PC-3 (cell line): ENCODE measurements at regions not wholly inside any gene's neighbourhood (a gene's known extent, or its start where the extent isn't known, plus 50 kb on each side); places are given as distances from the start of the nearest gene placed in this dataset.

Source experiments
- ATAC-seq: fragments of 200-7000 bp; cut with Tn5 transposase; 2 replicates; pipeline ENCODE4 v1.9.1; 2020; ENCODE audit warnings: mild to moderate bottlenecking, moderate library complexity
- BruUV-seq: library from RNA; stranded (reverse); fragments of 400-500 nt; replicated peaks from 2 replicates; lab custom pipeline; 2021; lab: Mats Ljungman, UMichigan
- CTCF ChIA-PET: fragments of 300-600 bp; sonication (Branson Sonifier 250); formaldehyde crosslinking; loops from one replicate; lab custom pipeline; 2022; ENCODE audit warnings: antibody characterized with exemption; lab: Charles Lee
- POLR2A ChIA-PET: fragments of 300-600 bp; sonication (Branson Sonifier 250); formaldehyde crosslinking; loops from one replicate; lab custom pipeline; 2022; ENCODE audit warnings: antibody characterized with exemption; ENCODE audit not compliant: unreplicated experiment; lab: Charles Lee
- DNase-seq: peaks from one replicate; pipeline ENCODE4 v3.0.0-alpha.2; 2015
- H2AFZ ChIP-seq: fragments of 300-600 bp; sonication (generic); 2 replicates; pipeline ENCODE4 v1.6.0; 2016; ENCODE audit warnings: antibody characterized with exemption, low read length
- H3F3A ChIP-seq: fragments of 300-600 bp; sonication (generic); one replicate; pipeline ENCODE4 v1.6.0; 2017; ENCODE audit warnings: antibody characterized with exemption, low read length, control low read depth, mild to moderate bottlenecking; ENCODE audit not compliant: unreplicated experiment
- H3K27ac ChIP-seq: fragments of 300-600 bp; sonication (generic); 2 replicates; pipeline ENCODE4 v1.5.1; 2016; ENCODE audit warnings: mild to moderate bottlenecking, low read length
- H3K27me3 ChIP-seq: fragments of 300-600 bp; sonication (generic); 2 replicates; pipeline ENCODE4 v1.6.1; 2016; ENCODE audit warnings: low read length, mixed read lengths
- H3K36me3 ChIP-seq: fragments of 300-600 bp; sonication (generic); 2 replicates; pipeline ENCODE4 v1.6.1; 2016; ENCODE audit warnings: low read depth, mixed run types, low read length, mixed read lengths
- H3K4me1 ChIP-seq: fragments of 300-600 bp; sonication (generic); 2 replicates; pipeline ENCODE4 v1.5.1; 2016; ENCODE audit warnings: low read length; ENCODE audit not compliant: insufficient read depth
- H3K4me2 ChIP-seq: fragments of 300-600 bp; sonication (generic); 2 replicates; pipeline ENCODE4 v1.6.0; 2016; ENCODE audit warnings: low read length
- H3K4me3 ChIP-seq: fragments of 300-600 bp; sonication (generic); 2 replicates; pipeline ENCODE4 v1.5.1; 2016; ENCODE audit warnings: mild to moderate bottlenecking, low read length, mixed read lengths
- H3K79me2 ChIP-seq: fragments of 300-600 bp; sonication (generic); 2 replicates; pipeline ENCODE4 v1.6.1; 2017; ENCODE audit warnings: low read length, mixed read lengths
- H3K9ac ChIP-seq: fragments of 300-600 bp; sonication (generic); 2 replicates; pipeline ENCODE4 v1.6.0; 2016; ENCODE audit warnings: mild to moderate bottlenecking, low read length
- H3K9me2 ChIP-seq: fragments of 300-600 bp; sonication (generic); replicated peaks from 2 replicates; pipeline ENCODE4 v1.6.1; 2016; ENCODE audit warnings: mixed run types, low read length, mixed read lengths
- H3K9me3 ChIP-seq: fragments of 300-600 bp; sonication (generic); 2 replicates; pipeline ENCODE4 v1.6.1; 2016; ENCODE audit warnings: low read length, mixed read lengths
- H4K20me1 ChIP-seq: fragments of 300-600 bp; sonication (generic); 2 replicates; pipeline ENCODE4 v1.6.1; 2016; ENCODE audit warnings: low read length, mixed read lengths
- CTCF ChIP-seq: fragments of 300-600 bp; sonication (generic); conservative IDR thresholded peaks from 2 replicates; pipeline ENCODE4 v1.5.1; 2017; ENCODE audit warnings: antibody characterized with exemption, low read depth, mild to moderate bottlenecking, low read length
- EZH2 ChIP-seq: fragments of 300-600 bp; sonication (generic); IDR thresholded peaks from one replicate; pipeline ENCODE4 v1.6.1; 2017; ENCODE audit warnings: antibody characterized with exemption, mild to moderate bottlenecking, low read length; ENCODE audit not compliant: unreplicated experiment
- EZH2phosphoT487 ChIP-seq: fragments of 300-600 bp; sonication (generic); IDR thresholded peaks from 2 replicates; pipeline ENCODE4 v1.6.1; 2018; ENCODE audit warnings: mild to moderate bottlenecking, antibody characterized with exemption, low read length, borderline replicate concordance
- intact Hi-C: fragments of 100-400 bp; cut with micrococcal nuclease; formaldehyde crosslinking; loops from 2 replicates; pipeline ENCODE4 v1.9.0; 2023

GRCh38 chr5:61766141-61766540 lies 434.1 kb downstream of the ZSWIM6 start:
- no peaks in the 10 kb centered on the region for H4K20me1 ChIP-seq
- H3K9me2 ChIP-seq = no peaks in the 10 kb centered on the region
- H3K9me3 ChIP-seq = no peaks in the 10 kb centered on the region
- no peak overlapping the region for H3K27ac ChIP-seq
- TF ChIP-seq EZH2phosphoT487 (no peak), EZH2 (no peak), CTCF (no peak)
- no peak for DNase-seq
- intact Hi-C loops = no loop called here
- H3F3A ChIP-seq = no peaks in the 10 kb centered on the region
- no peaks in the 10 kb centered on the region for H3K4me1 ChIP-seq
- H3K4me3 ChIP-seq = no peak overlapping the region
- no TSS peak for BruUV-seq
- ChIA-PET POLR2A (no interaction called here), CTCF (no interaction called here)
- no peak overlapping the region for H3K9ac ChIP-seq
- H2AFZ ChIP-seq = no peak overlapping the region
- no peaks in the 10 kb centered on the region for H3K79me2 ChIP-seq
- no peaks in the 10 kb centered on the region for H3K36me3 ChIP-seq
- peaks cover 18% of the 10 kb centered on the region for H3K27me3 ChIP-seq
- no peak for ATAC-seq
- H3K4me2 ChIP-seq = no peak overlapping the region

GRCh38 chr5:61767231-61768080 lies 435.4 kb downstream of the ZSWIM6 start:
- H3K79me2 ChIP-seq = no peaks in the 10 kb centered on the region
- H3K4me2 ChIP-seq = no peak overlapping the region
- H2AFZ ChIP-seq = no peak overlapping the region
- H3K9me3 ChIP-seq = no peaks in the 10 kb centered on the region
- no peaks in the 10 kb centered on the region for H3F3A ChIP-seq
- H3K9me2 ChIP-seq = no peaks in the 10 kb centered on the region
- ChIA-PET POLR2A (no interaction called here), CTCF (no interaction called here)
- H3K4me1 ChIP-seq = no peaks in the 10 kb centered on the region
- H3K36me3 ChIP-seq = no peaks in the 10 kb centered on the region
- no peak overlapping the region for H3K27ac ChIP-seq
- ATAC-seq (no peak), DNase-seq (no peak)
- intact Hi-C loops = no loop called here
- peaks cover 13% of the 10 kb centered on the region for H3K27me3 ChIP-seq
- H4K20me1 ChIP-seq = no peaks in the 10 kb centered on the region
- no peak overlapping the region for H3K9ac ChIP-seq
- no TSS peak for BruUV-seq
- H3K4me3 ChIP-seq = no peak overlapping the region
- no peak for TF ChIP-seq CTCF
- no peak for TF ChIP-seq EZH2
- no peak for TF ChIP-seq EZH2phosphoT487

GRCh38 chr5:61768692-61769281 lies 436.7 kb downstream of the ZSWIM6 start:
- H3K4me3 ChIP-seq = no peak overlapping the region
- intact Hi-C loops = no loop called here
- H3K4me2 ChIP-seq = no peak overlapping the region
- BruUV-seq = no TSS peak
- peak; percentile 63; the same call in 1 of the 2 replicates for ATAC-seq
- no peaks in the 10 kb centered on the region for H3K9me2 ChIP-seq
- no peaks in the 10 kb centered on the region for H4K20me1 ChIP-seq
- no peaks in the 10 kb centered on the region for H3K79me2 ChIP-seq
- no peaks in the 10 kb centered on the region for H3K9me3 ChIP-seq
- no peaks in the 10 kb centered on the region for H3K36me3 ChIP-seq
- no peaks in the 10 kb centered on the region for H3F3A ChIP-seq
- peaks cover 16% of the 10 kb centered on the region for H3K27me3 ChIP-seq
- H3K27ac ChIP-seq = no peak overlapping the region
- H3K9ac ChIP-seq = no peak overlapping the region
- POLR2A ChIA-PET = interaction anchor here (0.5 kb wide), 1 partner anchor 360 kb away, joined by 3 read pairs; no protein-coding TSS in a partner anchor
- H3K4me1 ChIP-seq = no peaks in the 10 kb centered on the region
- peak; percentile 53 for DNase-seq
- no peak overlapping the region for H2AFZ ChIP-seq
- TF ChIP-seq EZH2phosphoT487 = no peak
- TF ChIP-seq CTCF = peak; percentile 89
- CTCF ChIA-PET = no interaction called here
